ENCODE measurements at regions not wholly inside any gene's neighbourhood (a gene's known extent, or its start where the extent isn't known, plus 50 kb on each side); places are given as distances from the start of the nearest gene placed in this dataset.

DNA sequence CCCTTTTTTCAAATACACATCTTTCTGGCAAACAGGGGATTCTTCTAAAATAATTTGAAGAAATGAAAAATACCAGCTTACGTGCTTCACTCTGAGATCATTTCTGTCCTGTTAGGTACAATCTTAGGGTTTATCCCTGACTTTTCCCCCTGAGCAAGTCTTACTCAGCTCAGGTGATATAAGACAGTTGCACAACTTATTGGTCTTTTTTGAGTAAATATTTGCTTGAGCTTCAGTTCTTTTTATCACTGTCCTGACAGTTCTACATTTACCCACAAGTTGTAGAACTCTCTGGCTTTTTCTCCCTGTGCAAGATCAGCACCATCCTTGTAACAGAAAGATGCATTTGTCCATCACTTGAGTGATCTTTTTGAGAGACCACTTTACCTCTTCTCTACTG, 84.9 kb downstream of the MID1IP1 start:
- DNase-seq (ENCODE audit: low spot score), result no peak
- peak; percentile 57 for ATAC-seq

DNA sequence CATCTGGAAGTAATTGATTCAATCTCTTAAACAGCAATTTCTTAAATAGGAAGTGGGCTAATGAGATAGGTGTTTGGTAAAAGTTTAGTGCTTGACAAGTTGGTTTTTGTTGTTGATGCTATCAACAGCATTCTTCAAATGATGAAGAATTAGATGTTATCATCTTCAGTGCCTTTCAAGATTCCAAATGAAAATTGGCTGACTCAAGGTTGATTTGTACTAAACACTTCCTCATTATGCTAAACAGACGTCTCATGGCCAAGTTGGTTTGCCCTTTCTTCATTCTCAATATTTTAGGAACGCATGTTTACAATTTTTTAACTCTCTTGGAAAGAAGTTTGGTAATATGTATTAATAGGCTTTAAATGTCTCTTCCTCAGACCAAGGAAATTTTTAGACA, 86.0 kb downstream of the MID1IP1 start:
- ATAC-seq (no peak), DNase-seq (ENCODE audit: low spot score) (no peak)

DNA sequence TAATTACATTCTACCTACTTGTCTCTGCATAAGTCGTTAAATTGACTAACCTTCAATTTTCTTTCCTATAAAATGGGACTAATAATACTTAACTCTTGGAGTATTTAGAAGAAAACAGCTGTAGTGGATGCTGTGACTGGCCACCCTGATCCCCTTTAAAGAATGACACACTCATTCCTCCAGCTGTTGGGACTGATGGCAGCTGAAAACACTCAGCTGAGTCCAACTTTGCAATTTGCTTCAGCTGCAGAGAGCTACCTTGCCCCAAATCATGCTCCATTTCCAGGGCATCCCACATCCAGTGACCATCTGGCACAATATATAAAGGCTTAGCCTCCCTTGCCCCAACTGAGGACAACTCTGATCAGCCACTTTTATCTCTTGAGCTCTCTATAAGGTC, 89.1 kb downstream of the MID1IP1 start:
- DNase-seq (ENCODE audit: low spot score) (no peak), ATAC-seq (no peak)

DNA sequence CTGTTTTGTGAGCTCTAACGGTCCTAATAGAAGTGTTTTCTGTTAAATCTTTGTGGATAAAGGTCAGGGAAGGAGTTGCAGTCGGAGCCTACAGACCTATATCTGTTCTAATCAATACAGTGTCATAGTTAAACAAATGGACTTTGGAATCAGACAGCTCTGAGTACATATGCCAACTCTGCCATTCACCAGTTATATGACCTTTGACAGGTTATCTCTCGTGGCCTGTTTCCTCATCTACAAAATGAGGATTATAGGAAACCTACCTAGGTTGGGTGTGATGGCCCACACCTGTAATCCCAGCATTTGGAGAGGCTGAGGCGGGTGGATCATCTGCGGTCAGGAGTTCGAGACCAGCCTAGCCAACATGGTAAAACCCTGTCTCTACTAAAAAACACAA, 89.7 kb downstream of the MID1IP1 start:
- ATAC-seq, result peak; percentile 88
- DNase-seq (ENCODE audit: low spot score), result peak; percentile 44

DNA sequence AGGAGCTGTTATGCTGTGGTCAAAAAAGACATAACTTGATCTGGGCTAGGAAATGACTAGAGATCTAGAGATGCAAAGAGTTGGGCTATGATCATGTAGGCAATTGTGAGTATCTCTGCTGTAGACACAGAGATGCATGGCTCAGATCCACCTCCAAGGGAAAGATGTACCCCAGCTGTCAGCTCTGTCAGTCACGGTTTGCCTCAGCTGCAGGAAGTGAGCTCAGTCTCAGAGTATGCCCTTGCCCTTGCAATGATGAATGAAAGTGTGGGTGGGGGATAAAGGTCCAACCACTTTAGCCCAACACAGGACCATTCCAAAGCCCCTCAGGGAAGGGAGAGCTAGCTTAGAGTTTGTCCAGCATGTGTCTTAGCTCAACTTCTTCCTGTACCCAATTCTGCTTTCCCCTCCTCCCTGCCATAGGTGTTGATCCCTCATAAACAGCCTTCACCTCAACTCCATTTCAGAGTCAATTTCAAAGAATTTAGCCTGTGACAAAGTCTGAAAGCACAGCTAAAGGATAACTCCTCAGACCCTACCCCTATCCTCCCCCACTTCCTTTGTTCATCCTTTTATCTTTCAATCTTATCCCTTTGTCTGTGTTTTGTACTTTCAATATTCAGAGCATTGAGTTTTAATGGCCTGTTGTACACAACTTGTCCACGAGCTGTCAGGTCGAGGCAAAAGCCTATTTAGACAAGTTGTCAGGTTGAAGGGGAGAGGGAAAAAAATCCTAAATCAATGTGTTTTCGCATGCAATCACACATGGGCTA, 90.6 kb downstream of the MID1IP1 start:
- DNase-seq (ENCODE audit: low spot score) (no peak), ATAC-seq (no peak)

DNA sequence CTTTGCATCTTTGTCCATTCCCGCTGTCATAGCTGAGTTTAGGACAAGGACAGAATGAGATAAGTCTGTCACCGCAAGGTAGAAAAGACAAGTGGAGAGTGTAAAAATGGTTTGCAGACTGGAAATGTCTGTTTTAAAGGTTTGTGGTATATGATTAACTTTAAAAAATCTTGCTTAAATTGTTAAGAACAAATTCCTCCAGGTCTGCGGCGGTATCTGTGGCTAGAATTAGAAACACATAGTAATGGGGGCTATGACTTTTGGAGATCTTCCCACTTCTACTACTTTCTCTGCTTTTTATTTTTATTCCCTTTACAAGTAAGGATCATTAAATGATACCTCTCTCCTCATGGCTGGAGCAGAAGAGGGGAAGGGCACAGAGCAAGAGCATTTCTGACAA, 92.2 kb downstream of the MID1IP1 start:
- DNase-seq (ENCODE audit: low spot score), result no peak
- ATAC-seq, result no peak

DNA sequence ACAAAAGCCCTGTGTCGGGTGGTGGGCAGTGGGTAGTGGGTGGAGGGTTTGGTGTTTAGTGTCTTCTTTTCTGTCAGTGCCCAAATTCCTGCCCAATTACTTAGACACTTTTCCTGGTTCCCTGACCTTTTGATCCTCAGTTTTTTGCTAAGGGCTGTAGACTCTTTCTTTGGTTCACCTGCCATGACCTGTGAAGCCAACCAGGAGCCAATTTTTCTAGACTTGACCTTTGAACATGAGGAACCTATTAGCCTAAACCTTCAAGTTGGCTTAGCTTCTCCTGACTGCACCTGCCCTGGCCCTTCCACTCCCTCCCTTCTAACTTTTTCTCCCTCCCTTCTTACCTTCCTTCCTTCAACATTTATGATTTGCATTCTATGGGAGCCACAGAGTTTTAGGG, 94.5 kb downstream of the MID1IP1 start:
- ATAC-seq, result peak; percentile 73

DNA sequence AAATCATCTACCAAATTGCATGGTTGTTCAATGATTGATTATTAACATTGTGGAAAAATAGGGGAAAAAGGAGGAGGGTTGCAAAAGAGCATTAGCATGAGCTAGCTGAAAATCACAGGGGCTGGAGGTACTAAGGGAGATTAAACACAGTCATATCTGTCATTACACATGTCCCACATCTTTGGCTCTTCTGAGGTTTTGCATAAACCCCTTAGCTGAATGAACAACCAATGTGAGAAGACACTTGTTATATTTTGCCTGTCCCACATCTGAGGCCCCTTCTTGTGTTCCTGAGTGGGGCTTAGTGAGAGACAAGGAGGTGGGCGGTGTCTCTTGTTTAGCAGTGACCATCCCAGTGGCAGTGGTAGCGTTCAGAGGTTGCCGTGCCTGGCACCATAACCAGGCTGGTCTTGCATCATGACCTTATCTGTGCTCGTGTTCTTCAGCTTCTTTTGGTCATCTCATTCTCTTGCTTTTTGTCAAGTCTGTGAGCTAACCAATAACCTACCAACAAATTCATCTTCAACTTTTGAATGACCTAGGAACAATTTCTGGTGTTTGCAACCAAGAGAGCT, 95.6 kb downstream of the MID1IP1 start:
- peak; percentile 59 for ATAC-seq

More for the DNA sequence above, 94.5 kb downstream of the MID1IP1 start:
- DNase-seq (ENCODE audit: low spot score), result no peak

DNA sequence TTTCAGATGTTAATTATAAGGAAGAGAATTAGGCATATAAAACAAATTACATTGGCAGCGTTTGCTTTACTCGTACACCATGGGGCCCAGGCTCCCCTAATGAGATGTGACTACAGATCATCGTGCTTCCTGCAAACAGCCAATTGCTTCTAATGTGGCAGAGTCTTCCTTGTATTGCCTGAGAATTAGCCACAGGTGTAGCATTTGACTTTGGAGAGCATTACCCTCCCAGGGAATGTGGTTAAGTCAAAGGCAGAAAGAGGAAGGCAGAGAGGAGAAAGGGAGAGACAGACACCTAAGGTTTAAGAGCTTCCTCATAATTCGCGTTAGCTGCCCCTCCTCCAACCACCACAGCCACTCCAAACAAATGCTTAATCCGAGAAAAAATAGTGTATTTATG, 97.0 kb downstream of the MID1IP1 start:
- DNase-seq (ENCODE audit: low spot score), result no peak
- ATAC-seq, result no peak

More for the DNA sequence above, 95.6 kb downstream of the MID1IP1 start:
- no peak for DNase-seq (ENCODE audit: low spot score)

DNA sequence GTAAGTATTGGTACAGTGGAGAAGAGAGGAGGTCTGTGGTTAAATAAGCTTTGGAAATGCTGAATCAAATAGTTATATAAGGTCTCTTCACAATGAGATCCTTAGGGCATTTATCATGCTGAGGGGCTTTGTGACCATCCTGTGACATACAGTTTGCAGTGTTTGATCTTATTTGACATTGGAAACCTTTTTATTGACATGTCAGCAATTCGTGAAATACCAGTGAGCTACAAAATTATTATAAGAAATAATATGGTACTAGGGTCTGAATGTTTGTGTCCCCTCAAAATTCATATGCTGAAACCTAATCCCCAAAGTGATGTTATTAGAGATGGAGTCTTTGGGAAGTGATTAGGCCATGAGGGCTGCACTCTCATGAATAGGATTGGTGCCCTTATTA, 98.4 kb downstream of the MID1IP1 start:
- DNase-seq (ENCODE audit: low spot score) (no peak), ATAC-seq (no peak)

DNA sequence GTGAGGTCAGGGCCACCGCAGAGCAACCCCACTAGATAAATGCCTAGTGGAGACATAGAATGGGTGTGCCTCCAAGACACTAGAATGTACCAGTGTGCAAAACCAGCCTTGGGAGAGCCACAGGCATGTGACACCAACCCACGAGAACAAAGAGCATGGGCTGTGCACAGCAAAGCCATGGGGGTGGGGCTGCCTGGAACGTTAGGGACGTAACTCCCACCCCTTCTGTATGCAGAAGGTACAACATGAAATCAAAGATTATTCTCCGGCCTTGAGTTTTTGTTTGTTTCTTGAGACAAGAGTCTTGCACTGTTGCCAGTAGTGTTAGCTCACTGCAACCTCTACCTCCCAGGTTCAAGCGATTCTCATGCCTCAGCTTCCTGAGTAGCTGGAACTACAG, 99.5 kb downstream of the MID1IP1 start:
- DNase-seq (ENCODE audit: low spot score), result no peak
- ATAC-seq, result no peak

DNA sequence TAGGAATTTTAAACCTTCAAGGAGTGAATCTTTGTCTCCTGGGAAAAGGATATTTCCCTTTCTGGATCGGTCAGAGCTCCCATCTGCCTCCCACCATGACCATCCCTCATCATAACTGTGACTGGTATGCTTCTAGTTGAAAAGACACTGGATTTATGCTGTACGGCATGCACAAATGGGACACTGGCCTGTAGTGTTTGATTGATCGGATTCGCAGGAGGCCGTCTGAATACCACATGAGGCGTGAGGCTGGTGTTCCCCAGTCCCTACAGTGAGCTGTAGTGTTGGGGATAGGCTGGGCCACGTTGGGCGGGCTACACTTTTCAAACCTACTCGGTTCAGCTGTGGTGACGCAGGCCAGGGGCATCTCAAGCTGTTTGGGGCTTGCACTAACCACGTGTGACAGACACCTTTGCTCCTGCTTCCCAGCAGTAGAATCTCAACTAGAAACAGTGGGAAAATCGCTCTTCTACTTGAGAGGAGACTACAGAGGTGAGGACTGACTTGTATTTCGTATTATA, 101.8 kb downstream of the MID1IP1 start:
- DNase-seq (ENCODE audit: low spot score) (no peak), ATAC-seq (no peak)

DNA sequence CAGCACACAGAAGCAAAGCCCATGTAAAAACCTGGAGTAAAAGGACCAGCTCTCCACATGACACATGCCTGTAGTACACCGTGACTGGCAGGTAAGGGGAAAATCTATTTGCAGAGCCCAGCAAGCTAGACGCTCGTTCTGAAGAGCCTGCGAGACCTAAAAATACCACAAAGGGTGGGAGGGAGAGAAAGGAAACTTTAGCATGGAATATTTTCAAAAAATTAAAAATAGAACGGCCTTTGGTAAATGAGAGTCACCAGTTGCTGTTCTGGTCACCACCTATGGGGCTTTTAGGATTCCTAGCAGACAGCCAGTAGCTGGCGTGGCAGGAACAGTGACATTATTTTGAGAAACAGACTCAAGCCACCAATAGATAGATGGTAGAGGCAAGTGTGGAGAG, 115.5 kb downstream of the MID1IP1 start:
- no peak for ATAC-seq
- DNase-seq (ENCODE audit: low spot score), result no peak

DNA sequence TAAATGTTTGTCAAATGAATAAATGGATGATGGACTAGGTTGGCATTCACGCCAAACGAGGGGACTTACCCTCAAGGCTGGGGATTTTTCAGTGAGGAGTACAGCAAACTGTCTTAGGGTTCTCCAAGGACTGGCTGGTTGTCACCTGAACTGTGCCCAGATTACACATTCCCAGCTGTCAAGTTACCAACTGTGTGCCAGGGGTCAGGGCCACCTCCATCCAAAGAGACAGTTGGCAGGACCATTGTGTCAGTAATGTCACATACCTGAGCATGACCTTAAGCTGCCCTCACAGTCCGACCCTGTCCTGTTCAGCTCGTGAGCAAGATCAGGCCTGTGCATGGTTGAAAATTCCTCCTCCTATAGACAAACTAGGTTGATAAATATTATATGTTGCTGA, 116.7 kb downstream of the MID1IP1 start:
- ATAC-seq (peak; percentile 87), DNase-seq (ENCODE audit: low spot score) (peak; percentile 65)

DNA sequence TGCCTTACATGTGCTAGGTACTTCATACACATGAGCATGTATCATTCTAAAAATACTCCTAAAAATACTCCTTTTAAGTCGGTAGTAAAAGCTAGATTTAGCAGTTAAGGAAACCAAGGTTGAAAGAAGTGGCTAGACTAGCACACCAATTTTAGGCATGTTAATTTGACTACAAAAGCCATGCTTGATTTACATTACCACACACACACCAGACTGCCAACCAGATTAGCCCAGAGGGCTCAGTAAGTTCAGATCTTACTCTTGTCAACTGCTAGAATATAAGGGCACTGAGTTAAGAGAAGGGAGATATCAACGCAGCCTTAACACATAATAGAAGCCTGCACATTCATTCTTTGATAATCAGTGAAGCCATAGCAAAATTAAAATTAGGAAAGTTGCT, 117.9 kb downstream of the MID1IP1 start:
- DNase-seq (ENCODE audit: low spot score), result no peak

DNA sequence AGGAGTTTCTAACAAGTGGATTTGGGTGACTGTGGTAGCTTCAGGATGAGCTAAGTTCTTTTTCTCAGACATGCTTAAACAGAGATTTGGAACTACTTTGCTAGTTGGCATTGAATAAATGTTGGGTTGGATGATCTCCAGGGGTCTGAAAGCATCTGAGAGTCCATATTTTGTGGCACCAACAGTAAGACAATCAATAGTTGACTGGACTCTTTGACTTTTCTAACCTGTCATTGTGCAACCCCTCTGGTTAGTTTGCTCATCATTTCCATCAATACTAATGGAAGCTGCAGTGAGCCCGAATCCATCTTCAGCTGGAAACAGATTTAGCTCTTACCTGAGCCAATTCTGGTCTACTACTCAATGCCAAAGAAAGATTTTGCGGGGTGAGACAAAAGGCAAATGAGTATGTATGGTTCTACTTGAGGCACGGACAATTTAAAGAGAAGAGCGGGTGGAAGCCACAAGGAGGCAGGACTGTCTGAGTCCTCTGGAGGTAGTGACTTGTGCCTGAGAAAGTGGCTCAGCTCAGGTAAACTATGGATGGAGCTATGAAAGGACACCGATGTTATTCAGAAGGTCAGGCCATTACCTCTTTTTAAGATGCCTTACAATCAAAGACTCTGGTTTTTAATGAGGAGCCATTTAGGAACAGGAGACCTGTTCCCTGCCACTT, 118.7 kb downstream of the MID1IP1 start:
- peak; percentile 71 for ATAC-seq

More for the DNA sequence above, 117.9 kb downstream of the MID1IP1 start:
- no peak for ATAC-seq

DNA sequence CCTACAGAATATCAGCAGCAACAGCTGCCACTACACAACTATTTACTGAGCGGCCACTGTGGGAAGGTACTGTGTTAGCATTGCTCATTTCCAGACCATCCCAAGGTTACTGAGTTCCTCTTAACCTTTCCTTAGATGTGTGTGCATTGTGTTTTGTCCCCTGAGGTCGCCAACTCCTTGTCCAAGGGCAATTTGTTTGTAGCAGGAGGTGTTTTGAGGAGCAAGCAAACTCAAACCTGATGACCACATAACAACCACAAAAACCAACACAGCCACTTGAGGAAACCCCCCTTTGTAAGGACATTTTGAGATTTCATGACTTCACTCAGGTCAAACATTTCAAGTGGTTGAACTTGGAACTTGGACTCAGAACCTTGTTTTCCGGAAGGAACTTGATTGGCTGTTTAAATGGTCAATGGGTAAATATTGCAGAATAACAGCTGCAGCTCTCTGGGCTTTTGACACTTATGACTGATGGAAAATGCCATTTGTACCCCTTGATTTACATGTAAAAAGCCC, 122.3 kb downstream of the MID1IP1 start:
- no peak for DNase-seq (ENCODE audit: low spot score)
- ATAC-seq, result peak; percentile 31

More for the DNA sequence above, 118.7 kb downstream of the MID1IP1 start:
- DNase-seq (ENCODE audit: low spot score), result peak; percentile 46

DNA sequence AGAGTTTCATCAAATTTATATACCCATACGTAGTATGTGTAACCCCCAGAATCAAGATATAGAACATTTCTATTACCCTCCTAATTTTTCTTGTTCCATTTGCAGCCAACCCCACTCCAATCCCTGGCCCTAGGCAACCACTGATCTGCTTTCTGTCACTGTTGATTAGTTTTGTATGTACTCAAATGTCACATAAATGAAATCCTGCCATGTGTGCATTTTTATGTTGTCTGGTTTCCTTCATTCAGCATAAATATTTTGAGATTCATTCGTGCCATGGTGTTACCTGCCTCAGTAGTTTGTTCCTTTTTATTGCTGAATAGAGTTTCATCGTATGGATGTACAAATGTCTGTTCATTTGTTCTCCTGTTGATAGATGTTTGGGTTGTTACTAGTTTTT, 126.3 kb downstream of the MID1IP1 start:
- DNase-seq (ENCODE audit: low spot score) (no peak), ATAC-seq (no peak)

DNA sequence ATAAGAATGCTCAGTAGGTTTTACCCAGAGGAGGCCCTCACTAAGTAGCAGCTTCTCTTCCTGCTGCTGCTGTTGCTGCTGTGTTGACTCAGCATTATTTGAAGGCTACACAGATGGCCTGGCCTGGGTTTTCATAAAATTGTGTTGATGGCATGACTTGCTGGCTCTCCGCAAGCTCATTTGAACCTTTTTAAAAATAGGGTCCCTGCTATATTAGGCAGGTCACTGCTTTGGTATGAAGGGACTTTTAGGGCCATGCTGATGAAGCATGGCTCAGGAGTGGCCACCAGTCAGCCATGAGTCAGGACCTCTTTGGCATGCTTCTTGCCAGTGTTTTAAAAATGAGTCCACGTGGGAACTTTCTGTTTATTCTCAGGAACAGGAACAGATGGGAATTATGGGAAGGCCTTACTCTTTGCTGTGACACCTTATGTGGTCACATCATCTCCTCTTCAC, 128.7 kb downstream of the MID1IP1 start:
- DNase-seq (ENCODE audit: low spot score) (no peak), ATAC-seq (no peak)

DNA sequence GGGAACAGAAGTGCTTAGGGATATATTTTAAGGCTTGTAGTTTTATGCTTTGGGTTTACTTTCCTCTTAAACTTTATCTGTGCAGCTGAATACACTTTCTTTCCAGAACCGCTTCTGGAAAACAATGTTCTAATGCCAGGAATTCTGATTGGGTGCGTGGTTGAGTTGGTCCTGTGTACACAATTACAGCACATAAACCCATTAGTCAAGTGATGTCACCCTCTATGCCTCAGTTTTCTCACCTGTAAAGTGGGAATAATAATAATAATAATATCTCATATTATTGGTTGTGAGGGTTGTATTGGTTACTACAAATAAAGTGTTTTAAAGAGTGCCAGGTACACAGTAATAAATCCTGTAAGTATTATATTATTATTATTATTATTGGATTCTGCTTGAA, 129.2 kb downstream of the MID1IP1 start:
- DNase-seq (ENCODE audit: low spot score) (no peak), ATAC-seq (no peak)

DNA sequence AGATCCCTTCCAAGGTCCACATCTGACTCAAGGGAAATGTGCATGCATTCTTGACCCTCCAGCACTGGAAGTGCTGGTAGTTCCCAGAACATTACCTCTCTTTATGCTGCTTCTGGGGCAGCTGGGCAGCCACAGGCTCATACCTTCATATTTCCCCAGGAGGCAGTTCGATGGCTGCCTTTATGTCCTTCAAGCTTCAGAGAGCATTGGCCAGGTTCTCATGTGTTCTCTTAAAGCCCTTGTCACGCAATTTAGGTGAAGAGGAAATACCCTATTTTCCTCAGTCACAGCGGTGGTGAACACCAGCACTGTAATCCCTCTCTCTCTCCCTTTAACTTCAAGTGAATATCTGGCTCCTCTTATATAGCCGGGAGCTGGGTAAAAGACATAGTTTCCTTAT, 134.3 kb downstream of the MID1IP1 start:
- ATAC-seq (no peak), DNase-seq (ENCODE audit: low spot score) (no peak)

DNA sequence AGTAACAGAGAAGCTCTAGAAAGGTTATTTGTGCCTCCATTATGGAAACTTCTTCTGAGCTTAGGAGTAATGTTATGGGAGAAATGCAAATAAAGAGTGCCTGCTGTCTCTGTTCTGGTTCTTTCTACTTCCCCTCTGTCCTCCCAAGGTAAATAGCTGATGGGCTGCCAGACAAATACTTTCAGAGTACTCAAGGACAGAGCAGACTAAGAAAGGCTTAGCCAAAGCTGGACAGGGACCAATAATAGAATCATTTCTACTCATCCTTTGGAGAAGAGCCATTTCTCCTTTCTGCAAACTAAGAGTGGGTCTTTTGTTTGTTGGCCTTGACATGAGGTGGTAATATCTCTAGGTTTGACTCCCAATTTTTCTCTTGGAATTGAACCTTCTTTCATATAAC, 136.1 kb downstream of the MID1IP1 start:
- peak; percentile 60 for ATAC-seq

More for the DNA sequence above, 136.1 kb downstream of the MID1IP1 start:
- DNase-seq (ENCODE audit: low spot score), result no peak
